ENCODE measurements at regions not wholly inside any gene's neighbourhood (a gene's known extent, or its start where the extent isn't known, plus 50 kb on each side); places are given as distances from the start of the nearest gene placed in this dataset.

DNA sequence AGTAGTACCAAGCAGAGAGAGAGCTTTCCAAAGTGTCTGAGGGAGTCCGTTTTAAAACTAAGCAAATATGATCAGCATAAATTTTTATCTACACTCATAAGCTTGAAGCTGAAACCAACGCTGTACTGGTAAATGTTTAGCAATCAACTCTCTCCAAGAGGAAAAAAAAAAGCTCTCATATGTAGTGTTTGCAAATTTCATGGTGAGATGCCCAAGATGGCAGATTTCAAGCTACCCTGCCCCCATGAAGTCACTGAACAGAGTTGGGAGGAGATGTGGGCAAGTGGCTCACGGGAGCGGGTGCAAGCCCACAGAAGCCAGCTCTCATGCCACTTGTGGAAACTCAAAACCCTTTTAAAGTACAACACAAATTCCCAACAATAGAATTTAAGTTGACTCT, 475.8 kb downstream of the BCAT1 start:
- DNase-seq (ENCODE audit: low read depth), result no peak

DNA sequence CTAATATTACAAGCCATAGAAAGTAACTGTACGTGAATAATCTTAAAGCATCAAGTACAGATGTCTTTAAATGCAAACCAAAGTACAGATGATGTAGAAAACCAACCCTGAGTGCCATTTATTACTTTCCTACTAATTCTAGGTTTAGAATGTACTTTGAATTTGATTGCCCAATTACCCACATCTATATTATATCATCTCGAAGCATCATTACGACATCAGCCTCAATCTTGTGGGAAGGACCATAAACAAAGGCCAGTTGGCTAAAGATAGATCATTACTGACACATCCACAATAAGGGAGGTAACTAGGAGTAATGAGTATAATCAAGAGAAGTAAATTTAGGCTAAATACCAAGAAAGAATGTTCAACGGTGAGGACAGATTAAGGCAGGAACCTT, 478.9 kb downstream of the BCAT1 start:
- DNase-seq (ENCODE audit: low read depth), result no peak

DNA sequence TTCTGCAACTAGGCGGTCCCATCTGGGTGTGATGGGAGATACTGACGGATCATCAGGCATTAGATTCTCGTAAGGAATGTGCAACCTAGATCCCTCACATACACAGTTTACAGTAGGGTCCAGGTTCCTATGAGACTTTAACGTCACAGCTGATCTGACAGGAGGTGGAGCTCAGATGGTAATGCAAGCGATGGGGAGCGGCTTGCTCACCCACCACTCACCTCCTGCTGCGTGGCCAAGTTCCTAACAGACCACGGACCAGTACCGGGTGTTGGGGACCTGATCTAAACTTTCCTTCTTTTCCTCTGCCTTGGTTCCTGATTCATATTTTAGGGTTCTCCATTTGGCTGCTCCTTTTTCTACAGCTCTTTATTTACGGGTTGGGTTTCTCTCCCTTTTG, 479.8 kb downstream of the BCAT1 start:
- DNase-seq (ENCODE audit: low read depth), result no peak

GRCh38 chr12:24467226-24467625, 481.7 kb downstream of the BCAT1 start:
- DNase-seq (ENCODE audit: low read depth), result no peak

DNA sequence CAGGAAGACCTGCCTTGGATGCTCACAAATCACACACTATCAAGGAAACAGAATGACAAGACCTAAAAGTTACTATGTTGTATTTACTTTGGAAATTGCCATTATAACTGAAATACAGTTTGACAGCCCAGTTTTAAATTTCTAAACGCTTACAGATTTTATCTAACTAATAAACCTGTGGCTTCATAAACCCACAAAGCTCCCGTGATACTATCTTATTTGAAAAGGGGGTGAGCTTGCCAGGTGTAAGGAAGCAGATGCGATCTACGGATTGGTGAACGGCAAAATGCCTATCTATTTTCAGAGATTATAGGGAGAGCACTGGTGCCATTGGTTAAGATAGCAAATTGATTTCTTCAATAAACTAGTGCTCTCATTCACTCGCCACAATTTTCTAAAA, 485.5 kb downstream of the BCAT1 start:
- DNase-seq (ENCODE audit: low read depth), result no peak

GRCh38 chr12:24462946-24463345, 486.0 kb downstream of the BCAT1 start:
- DNase-seq (ENCODE audit: low read depth), result no peak

DNA sequence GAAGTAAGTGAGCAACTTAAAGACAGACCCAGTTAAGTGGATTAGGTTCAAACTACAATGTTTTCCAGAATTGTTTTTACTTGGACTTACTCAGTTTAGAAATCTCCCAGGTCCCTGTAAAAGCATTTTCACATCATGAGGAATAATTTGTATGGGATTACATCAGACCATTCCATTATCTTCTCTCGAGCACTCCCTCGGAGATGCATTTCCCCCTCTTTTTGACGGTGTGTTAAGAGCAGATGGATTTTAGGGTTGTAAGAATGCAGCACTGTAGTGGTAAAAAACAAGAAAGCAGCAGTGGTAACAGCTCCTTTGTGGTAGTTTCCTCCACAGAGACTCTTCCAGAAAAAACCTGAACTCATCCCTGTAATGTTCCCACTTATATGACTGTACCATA, 488.4 kb downstream of the BCAT1 start:
- DNase-seq (ENCODE audit: low read depth), result no peak

- no peak for DNase-seq (ENCODE audit: low read depth)
Observed at GRCh38 chr12:24460099-24460498, 488.8 kb downstream of the BCAT1 start.

- no peak for DNase-seq (ENCODE audit: low read depth)
Observed at GRCh38 chr12:24455811-24456210, 493.1 kb downstream of the BCAT1 start.

- DNase-seq (ENCODE audit: low read depth), result no peak
Observed at GRCh38 chr12:24447678-24448077, 498.2 kb upstream of the SOX5 start.

DNA sequence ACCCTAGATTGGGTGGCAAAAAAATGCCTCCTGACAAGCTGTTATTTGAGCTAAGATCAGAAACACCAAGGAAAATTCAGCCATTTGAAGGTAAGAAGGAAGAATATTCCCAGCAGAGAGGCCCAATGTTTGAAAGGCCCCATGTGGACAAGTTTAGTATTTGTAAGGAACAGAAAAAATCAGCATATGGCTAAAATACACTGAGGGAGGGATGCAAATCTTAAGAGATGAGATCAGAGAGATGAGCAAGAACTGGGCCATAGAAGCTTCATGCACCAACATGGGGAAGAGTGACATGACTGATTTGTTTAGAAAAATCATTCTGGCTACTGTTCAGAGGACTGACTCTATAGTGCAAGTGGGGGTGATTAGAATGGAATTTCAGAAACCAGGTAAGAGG, 496.8 kb upstream of the SOX5 start:
- DNase-seq (ENCODE audit: low read depth), result no peak

DNA sequence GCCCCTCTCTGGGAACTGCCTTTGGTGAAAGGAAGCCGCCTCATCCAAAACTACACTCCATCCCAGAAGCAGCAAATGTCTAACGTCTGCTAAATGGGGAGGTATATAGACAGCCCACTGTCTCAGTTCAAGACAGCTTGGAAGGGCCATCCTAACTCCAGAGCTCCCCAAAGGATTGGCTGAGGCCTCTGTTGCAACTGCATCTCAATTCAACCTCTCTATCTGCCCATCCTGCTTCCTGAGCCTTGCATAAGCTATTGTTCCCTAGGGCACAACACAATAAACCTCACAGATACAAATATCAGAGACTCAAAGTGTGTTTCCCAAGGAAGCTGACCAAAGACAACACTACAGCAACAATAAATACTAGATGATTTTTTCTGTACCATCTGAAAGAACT, 495.2 kb upstream of the SOX5 start:
- no peak for DNase-seq (ENCODE audit: low read depth)

- no peak for DNase-seq (ENCODE audit: low read depth)
Observed at GRCh38 chr12:24441458-24441857, 492.0 kb upstream of the SOX5 start.

GRCh38 chr12:24436667-24437066, 487.2 kb upstream of the SOX5 start:
- no peak for DNase-seq (ENCODE audit: low read depth)

DNA sequence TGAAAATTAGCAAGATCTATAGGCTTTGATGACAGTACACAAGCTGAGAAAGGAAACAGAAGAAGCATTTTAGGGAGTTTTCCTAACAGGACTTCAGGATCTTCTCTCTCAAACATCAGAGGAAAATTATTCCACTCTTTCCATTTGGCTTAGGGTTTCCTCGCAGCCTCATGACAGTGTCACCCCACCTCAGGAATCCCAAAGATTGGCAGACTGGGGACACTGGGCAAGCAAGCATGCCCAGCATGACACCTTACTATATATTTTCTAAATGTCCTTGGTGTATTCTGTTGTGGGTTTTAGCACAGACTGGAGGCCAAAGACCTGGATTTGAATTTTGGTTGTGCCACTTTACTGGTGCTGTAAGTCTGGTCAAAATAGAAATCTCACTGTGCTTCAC, 482.4 kb upstream of the SOX5 start:
- DNase-seq (ENCODE audit: low read depth), result no peak

GRCh38 chr12:24427776-24428175, 478.3 kb upstream of the SOX5 start:
- no peak for DNase-seq (ENCODE audit: low read depth)

- DNase-seq (ENCODE audit: low read depth), result no peak
Observed at GRCh38 chr12:24425601-24425970, 476.1 kb upstream of the SOX5 start.

DNA sequence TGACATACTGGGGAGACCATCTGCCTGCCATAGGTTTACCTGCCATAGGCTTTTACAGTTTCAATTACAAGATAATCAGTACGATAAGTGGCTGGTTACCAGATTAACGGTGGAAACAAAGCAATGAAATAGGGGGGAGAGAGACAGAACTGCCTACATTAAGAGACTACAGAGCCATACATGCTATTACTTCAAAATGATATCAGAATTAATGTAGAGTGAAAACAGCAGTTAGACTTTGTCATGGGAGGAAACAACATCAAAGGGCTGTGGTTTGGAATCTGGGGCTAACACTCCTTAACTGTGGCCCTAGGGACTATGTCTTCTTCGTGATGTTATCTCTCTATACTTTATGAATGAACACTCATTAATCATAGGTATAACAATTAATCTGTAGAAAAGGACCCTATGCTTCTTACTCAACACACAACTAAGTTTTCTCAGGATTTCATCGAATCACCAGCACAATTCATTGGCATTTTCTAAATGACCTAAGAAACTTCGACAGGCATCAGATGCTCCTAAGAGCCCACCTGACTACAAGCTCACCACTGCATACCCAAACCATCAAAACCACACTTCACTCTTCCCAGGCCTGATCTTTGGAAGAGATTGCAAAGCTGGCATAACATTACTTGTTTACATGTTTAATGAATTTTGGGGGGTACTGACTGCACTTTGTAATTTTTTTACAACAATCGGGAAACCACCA, 475.6 kb upstream of the SOX5 start:
- DNase-seq (ENCODE audit: low read depth), result no peak

- DNase-seq (ENCODE audit: low read depth), result no peak
Observed at GRCh38 chr12:24424376-24424775, 474.9 kb upstream of the SOX5 start.

DNA sequence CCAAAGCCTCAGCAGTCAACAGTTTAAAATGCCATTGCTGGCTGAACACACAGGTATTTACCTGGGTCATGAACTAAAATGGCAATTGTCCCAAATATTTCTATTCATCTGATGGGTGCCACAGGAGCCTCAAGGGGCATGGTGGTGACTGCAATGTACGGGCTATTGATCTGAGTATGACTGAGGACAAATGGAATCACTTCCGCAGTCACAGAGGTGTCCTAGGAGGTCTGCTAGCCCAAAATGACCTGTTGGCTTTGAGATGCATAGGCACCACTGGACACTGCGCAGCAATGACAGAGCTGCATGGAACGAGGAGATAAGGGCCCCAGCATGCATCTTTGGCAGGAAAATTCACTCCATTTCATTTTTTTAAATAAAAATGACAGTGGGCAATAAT, 474.1 kb upstream of the SOX5 start:
- DNase-seq (ENCODE audit: low read depth), result no peak

DNA sequence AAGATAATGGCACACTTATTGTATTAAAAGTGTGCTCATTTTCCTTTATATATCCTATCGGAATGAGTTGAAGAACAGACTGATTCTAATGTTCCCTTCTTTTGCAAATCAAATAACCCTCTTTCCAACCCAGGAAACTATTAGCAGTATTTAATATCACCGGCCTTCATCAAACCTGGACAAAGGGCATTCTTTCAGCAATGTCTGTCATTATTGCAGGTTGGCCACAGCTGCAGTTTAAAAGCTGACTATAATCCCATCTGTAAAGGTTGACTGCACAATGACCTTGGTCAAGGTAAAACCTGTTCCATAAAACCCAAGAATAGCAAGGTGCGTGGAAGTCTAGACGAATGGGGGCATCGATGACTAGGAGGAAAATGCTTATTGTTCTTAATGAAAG, 472.3 kb upstream of the SOX5 start:
- no peak for DNase-seq (ENCODE audit: low read depth)

DNA sequence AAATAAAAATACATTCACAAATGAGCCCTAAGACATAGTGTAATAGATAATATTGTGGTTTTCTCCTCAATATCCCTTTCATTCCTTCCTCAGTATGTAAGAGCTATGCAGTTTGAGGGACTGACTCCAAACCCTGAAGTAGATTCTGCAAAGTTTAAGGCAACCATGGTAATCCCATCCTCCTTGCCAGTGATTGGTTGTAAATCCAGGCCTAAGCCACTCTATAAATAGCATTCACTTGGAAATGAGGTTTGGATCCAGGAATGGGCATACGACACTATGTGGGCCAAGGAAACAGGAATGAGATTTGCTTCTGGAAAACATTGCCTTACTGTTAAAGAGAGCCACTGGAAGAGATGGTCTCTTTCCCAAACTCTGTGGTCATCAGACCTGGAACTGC, 468.7 kb upstream of the SOX5 start:
- no peak for DNase-seq (ENCODE audit: low read depth)

GRCh38 chr12:24416423-24417109, 467.1 kb upstream of the SOX5 start:
- no peak for DNase-seq (ENCODE audit: low read depth)

- no peak for DNase-seq (ENCODE audit: low read depth)
Observed at GRCh38 chr12:24415934-24416333, 466.5 kb upstream of the SOX5 start.
